ENCODE measurements at regions not wholly inside any gene's neighbourhood (a gene's known extent, or its start where the extent isn't known, plus 50 kb on each side); places are given as distances from the start of the nearest gene placed in this dataset.

DNA sequence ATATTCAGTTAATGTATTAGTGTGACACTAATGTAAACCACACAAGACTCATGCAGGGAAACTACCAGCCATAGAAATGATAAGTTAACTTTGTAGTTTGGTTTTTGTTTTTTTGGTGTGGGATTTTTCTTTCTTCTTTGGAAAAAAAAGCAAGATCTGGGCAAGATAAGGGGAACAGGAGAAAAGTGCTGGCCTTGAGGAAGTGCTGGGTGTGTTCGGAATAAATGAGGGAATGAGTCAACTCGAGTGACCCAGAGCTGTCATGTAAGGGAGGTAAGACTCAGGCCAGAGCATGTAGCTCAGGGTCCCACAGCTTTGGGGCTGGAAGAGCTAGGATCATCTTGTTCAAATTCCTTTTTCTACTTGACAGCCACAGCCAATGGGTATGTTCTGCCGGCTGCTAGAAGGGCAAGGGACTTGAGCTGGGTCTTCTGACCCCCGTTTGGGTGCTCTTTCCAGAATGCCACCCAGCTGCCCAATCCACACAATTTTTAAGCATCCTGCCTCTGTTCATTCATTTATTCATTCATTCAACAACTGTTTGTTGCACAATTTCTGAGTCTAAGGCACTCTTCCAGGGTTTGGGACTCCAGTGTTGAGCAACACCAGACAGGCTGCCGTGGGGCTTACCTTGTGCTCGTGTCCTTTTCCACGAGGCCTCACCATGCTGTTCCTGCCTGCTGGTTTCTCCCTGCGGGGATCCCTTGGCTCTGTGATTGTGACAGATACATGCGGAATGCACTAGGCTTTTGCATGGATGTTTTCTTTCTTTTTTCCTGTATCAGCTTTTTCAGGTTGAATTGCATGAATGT is 54.5 kb downstream of the CLDN34 start:
- peak; percentile 26 for DNase-seq (ENCODE audit: low spot score)

DNA sequence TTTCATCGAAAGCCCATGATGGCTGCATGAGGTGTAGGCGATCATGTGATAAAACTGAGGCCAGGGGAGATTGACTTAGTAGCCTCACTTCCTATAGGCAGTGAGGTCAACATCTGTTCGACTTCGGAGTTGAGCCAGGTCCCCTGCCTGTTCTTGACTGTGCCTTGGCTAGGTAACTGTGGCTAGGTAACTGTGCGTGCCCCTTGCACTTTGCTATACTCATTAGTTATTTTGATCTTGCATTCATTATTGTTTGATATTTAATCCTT is 55.0 kb downstream of the CLDN34 start:
- no peak for DNase-seq (ENCODE audit: low spot score)

DNA sequence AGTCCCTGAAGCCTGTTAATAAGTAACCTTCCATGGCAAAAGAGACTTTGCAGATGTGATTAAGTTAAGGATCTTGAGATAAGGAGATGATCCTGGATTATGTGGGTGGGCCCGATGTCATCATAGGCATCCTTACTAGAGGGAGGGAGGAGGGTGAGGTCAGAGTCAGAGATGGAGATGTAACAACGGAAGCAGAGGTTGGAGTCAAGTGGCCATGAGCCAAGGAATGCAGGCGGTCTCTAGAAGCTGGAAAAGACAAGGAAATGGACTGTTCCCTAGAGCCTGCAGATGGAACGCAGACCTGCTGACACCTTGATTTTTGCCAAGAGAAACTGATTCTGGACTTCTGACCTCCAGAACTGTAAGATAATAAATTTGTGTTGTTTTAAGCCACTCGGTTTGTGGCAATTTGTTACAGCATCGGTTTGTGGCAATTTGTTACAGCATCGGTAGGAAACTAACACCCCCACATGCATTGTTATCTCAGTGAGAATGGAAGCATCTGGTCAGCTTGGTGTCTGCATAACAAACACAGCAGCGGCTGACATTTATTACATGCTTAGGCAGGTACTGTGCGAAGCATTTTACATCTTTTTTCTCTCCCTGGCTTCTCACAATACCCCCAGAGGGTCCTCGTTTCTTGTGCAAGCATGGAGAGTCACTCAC is 55.6 kb downstream of the CLDN34 start:
- DNase-seq (ENCODE audit: low spot score), result peak; percentile 46

DNA sequence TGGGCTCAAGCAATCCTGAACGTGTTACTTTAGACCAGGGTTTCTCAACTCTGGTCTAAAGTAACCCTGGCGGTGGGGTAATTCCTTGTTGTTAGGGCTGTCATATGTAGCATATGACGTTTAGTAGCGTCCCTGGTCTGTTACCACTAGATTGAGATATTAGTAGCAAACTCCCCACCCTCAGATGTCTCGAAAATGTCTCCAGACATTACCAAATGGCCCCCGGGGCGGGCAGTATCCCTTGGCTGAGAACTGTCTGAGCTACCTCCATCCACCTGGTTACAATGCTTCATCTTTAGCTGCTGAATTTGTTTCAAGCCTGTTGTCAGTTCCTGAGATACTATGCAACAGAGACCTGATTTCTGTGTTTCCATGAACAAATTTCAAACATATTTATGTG is 56.7 kb downstream of the CLDN34 start:
- DNase-seq (ENCODE audit: low spot score), result no peak

DNA sequence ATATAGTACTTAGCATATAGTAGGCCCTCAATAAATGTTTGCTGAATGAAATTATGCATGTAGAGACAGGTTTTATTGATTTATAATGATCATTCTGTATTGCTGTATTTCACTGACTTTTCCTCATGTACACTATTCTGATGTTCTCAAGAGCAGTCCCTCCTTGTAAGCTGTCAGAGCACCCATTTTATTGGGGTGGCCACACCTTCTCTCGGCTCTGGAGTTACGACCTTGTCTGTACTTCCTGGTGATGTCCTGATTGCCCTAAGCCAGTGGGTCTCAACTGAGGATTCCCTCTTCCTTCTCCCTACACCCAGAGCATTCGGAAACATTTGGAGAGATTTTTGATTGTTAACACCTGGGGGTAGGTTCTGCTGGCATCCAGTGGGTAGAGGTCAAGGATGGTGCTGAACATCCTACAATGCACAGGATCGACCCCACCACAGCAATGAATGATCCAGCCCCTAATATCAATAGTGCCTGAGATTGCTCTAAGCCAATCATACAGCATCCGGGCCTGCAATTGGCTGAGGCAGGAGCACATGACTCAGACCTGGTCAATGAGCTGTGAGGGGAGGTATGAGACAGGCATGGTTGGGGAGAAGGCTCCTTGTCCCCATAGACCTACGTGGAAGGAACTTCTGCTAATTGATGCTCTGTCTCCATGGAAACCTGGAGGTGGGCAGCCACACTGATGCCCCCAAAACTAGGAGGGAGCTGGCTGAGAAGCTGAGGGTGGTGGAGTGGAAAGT is 58.8 kb downstream of the CLDN34 start:
- DNase-seq (ENCODE audit: low spot score), result no peak

DNA sequence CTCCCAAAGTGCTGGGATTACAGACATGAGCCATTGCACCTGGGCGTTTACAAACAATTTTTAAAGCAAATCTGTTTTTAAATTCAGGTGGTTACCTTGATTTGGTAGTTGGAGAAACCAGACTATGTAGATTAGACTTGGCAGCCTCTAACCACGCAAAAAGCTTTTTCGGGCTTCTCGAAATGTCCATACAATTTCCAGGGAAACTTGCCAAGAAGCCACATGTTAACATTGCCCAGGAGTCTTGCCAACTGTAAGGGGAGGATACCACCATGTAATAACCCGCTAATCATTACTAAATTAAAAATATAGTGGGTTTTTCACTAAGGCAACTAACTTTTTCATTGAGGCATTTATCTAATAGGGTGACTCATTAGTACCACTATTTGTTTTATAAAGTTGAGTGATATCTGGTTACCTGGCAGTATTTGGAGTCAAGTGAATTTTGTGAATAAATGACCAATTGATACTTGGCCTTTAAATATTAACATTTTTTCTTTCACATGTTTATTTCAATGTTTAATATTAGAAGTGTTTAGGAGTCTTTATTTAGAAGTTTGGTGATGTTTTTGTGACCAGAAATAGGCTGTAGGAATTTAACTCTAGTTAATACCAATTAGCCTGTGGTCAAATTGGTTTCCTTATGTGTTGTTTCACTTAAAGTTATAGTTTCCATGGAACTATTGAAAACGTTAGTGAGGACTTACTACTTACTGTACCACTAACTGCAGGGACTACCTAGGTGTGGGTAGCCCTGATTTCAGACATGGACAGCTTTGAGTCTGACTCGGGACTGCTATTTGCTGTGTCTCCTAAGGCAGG is 61.3 kb downstream of the CLDN34 start:
- no peak for DNase-seq (ENCODE audit: low spot score)

DNA sequence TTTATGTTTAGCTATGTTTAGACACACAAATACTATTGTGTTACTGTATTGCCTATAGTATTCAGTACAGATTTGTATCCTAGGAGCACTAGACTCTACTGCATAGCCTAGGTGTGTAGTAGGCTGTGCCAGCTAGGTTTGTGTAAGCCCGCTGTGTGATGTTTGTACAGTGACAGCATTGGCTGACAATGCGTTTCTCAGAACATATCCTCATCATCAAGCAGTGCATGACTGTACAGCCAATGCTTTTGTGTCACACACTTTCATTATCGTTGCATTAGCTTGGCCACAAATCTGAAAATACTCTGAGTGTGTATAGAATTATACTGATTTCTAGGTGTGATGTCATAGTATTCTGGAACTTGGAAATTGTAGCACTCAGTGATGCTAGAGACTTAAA is 63.4 kb downstream of the CLDN34 start:
- no peak for DNase-seq (ENCODE audit: low spot score)

DNA sequence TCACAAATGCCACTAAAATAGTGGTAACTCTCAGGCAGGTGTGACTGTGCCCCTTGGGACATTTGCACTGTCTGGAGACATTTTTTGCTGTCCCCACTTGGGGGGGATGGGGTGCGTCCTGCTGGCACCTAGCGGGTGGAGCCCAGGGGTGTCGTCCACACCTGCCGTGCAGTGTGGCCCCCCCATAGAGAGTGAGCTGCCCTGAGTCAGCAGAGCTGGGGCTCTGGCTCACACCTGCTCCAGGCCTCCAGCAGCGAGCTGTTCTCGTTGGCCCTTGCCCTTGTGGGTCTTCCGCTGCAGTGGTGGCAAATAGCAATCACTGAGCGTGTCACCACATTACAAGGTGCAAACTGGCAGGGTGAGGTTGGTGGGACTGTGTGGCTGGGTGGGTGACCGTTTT is 64.6 kb downstream of the CLDN34 start:
- no peak for DNase-seq (ENCODE audit: low spot score)

DNA sequence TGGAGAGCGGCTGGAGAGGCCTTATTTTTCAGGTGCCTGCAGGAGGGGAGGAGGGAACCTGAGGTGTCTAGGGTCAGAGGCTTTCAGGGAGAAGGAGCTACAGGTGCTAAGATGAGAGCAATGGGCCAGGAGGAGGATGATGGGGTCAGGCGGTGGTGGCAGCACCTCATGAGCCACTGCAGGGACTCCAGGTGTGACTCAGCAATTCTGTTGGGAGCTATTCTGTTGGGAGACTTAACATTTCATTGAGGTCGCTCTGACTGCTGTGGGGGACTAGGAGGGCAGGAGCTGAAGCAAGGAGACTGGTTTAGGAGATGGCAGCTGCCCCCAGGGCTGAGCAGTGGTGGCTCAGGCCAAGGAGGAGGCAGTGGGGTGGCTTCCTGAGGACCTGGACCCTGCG is 65.0 kb downstream of the CLDN34 start:
- DNase-seq (ENCODE audit: low spot score), result no peak

DNA sequence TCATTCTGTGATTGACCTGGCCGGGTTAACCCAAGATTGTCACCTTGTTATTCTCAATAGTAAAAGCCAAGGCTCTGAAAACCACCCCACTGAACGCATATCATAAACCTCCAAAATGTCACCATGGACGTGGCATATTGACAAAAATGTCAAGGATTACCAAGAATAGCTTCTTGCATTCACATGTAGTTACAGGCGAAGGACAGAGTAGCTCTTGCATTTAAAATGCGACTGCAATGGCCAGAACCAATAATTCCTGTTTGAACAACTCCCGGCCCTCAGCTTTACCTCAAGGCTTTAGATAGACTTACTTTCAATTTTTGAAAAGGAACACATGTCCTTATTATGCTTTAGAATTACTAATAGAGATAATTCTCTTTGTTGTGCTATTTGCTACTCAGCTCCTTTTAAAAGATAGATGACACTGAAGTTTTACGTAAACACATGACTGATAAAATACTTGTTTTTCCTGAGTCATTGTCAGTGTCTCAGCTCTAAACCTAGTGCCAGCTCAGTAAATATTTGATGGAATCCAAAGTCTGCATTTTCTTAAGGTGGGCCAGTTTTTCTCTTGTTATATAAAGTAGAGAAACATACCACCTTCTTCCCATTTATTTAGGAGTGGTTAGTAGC is 66.3 kb downstream of the CLDN34 start:
- DNase-seq (ENCODE audit: low spot score), result no peak

DNA sequence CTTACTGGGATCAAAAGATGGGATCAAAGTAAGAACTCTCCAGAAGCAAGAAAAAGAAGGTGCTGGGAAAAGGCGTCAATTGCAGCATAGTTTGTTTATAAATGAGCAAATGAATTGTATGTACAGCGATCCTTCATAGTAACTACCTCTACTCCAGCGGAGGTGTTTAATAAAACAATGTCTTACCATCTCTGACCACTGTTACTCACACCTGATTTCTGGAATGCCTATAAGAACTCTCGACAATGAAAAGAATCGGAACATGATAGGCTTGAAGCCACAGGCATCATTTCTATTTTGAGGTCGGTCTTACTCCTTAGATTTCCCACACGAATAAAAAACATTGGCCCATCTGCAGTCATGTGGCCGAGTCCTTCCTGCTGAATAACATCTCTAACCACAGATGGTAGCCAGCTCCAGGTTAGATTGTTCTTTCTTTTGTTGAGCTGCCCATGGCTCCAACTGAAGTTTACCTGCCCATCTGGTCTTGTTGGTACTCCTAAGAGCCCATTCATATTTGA is 67.6 kb downstream of the CLDN34 start:
- no peak for DNase-seq (ENCODE audit: low spot score)

DNA sequence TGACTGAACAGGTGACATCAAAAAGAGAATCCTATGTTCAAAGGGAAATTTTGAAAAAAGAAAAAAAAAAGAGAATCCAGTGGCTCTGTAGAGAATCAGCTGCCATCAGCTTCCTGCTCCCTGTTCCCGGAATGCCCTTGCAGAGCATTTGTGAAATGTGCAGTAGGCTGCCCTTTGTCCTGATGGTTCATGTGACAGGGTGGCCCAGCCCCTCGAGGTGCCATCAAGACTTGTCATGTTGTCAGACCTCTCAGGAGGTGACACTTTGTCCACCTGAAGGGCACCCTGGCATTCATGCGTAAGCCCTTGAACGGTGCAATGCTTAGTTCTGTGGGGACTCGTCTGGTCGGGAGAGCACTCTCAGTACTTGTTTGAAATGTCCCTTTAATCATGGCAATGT is 71.4 kb downstream of the CLDN34 start:
- DNase-seq (ENCODE audit: low spot score), result no peak

DNA sequence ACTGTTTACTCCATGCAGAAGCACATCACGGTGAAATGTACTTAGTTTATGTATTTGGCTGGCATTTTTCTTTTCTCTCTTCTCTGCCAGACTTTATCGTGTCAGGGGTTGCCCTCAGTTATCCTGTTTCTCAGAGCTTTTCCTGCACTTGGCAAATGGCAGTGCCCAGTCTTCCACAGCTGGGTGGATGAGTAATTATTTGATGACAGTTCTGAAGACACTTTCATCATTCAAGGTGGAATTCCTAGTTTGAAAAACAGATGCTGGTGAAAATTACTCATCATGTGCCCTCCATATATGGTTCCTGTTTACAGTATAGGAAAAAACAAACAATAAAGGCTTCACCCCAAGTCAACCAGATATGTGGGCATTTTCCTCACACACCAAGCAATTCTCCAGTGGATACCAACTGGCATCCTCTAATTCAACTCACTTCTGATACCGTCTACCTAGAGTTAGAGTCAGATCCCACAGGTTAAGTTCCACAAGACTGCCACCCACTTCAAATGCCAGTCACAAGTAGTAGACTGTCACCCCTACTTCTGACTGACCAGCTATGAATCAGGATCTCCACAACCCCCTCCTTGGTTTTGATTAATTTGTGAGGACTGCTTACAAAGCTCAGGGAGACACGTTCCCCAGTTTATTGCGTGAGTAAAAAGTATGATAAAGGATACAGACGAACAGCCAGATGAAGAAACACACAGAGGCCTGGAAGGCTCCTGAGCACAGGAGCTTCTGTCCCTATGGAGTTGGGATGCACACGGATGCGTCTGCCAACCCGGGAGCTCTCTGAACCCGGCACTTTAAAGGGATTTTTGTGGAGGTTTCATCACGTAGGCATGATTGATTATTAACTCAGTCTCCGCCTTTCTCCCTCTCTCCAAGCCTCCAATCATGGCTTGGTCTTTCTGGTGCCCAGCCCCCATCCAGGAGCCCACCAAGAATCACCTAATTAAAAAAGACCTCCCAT is 72.9 kb downstream of the CLDN34 start:
- no peak for DNase-seq (ENCODE audit: low spot score)

DNA sequence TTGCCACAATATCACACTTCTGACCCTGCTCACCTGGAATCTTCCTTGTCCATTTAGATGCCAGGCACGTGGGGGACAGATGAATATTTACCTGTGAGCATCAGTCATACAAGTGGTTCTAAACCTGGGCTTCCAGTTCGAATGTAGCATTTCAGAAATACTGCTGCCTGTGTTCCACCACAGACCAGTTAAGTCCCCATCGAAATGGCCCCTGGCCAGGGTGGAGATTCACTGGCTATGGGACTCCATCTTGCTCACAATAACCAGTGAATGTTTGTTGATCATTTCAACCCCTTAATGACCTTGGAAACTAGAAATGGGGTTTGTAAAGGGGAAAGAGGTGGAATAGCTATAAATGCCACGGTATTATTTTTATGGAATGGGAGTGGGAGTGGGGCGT is 73.8 kb downstream of the CLDN34 start:
- no peak for DNase-seq (ENCODE audit: low spot score)

DNA sequence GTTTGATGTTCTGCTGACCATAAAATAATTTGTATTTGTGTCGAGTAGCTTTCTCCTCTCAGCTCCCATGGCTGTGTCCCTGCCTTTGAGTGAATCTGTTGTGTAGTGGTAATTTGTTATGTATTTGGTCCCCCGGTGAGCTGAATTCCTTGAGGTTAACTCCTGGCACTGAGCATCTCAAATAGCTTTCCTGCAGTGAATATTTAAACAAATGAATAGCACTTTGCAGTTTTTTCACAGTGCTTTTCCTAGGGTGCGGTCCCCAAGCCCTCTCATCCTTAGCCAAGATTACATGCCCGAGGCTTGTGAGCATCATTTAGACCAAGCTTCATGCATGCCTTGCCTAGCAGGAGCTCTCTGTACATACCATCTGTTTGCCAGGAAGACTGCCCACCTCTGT is 74.2 kb downstream of the CLDN34 start:
- peak; percentile 22 for DNase-seq (ENCODE audit: low spot score)

DNA sequence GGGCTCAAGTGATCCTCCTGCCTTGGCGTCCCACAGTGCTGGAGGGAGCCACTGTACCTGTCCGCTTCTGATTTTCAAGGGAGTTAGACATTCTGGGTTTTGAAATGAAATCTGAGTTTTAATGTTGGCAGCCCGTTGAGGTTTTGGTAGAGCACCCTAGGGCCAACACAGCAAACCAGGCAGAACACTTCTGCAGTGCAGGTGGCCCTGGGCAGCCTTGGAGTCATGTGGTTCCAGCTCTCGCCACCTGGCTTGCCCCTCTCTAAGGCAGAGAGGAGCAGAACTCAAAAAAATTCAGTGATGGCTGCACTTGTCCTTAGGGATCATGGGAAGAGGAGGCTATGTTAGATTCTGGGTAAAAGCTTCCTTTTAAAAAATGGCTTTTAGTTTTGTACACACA is 74.9 kb downstream of the CLDN34 start:
- DNase-seq (ENCODE audit: low spot score), result no peak

DNA sequence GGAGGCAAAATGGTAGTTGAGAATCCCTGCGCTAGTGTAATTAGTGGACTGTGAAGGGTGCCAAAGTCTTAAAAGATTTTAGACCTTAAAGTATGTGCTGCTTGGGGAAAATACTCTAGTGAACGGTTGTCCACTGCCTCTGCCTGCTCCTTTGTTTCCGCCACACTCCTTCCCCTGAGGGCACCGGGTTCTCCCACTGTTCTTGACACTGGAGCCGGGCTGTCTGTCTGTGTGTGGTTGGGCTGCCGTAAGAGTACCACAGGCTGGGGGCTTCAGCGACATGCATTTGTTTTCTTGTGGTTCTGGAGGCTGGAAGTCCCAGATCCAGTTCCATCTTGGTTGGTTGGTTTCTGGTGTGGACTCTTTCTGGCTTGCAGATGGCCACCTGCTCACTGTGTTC is 76.2 kb downstream of the CLDN34 start:
- DNase-seq (ENCODE audit: low spot score), result no peak

DNA sequence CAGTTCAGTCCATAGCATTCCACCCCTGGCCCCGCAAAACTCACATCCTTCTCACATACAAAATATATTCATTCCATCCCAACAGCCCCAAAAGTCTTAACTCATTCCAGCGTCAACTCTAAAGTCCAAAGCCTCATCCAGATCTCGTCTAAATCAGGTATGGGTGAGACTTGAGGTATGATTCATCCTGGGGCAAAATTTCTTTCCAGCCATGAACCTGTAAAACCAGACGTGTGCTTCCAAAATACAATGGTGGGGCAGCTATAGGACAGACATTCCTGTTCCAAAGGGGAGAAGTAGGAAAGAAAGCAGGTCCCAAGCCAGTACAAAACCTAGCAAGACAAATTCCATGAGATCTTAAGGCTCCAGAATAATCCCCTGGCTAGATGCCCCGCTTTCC is 76.9 kb downstream of the CLDN34 start:
- no peak for DNase-seq (ENCODE audit: low spot score)

DNA sequence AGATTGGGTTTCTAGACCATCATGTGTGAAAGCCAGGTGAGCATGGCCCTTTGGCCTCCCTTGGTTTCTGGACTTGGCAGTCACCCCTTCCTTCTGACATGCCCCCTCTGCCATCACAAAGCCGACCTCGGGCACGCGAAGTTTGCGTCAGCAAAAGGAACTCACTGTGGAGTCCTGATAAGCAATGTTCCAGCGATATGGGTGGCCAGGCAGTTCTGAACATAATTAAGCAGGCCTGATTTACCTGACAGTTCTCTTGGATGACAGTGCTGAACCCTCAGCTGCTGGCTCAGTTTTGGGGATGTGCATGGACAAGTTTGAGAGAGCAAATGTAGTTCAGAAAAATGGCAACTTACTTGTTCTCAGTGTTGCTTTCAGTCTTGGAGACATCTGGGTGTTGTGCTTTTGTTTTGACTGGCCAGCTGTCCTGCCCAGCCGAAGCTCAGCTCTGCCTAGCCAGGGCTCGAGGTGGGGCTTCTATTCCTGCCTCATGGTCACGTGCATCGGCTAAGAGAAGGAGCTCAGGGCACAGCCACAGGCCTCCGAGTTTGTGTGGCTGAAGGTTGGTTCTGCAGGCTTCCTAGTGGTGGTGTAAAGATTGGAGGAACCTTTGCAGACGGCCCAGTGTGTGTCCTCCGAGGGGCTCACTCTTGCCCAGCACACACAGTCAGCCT is 78.3 kb downstream of the CLDN34 start:
- DNase-seq (ENCODE audit: low spot score), result no peak

DNA sequence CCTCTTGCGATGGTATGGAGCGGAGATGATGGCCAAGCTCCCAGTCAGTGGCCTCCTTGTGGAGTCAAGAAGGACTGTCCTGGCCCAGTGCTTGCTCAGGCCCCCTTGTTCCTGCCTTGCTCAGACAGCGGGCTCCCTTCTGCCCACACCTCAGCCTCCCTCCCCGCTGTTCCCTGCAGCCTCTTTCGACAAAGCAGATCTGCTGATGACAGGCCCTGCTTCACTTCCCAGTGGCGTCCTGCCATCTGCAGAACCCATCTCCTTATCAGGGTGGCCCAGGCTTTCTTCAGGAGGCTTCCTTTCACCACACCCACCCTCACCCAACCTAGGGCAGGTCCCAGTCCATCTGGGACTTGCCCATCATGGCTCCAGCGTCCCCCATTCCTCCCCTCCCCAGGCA is 80.0 kb downstream of the CLDN34 start:
- no peak for DNase-seq (ENCODE audit: low spot score)
